ENCODE measurements at regions not wholly inside any gene's neighbourhood (a gene's known extent, or its start where the extent isn't known, plus 50 kb on each side); places are given as distances from the start of the nearest gene placed in this dataset.
"Not testable (repeated sequence)": the region's sequence is repeated elsewhere in the genome, so short reads cannot be mapped to it uniquely, and the experiment has no call there.

- no peak for DNase-seq
Observed at GRCh38 chr6:95867205-95867604, 148.6 kb upstream of the FUT9 start.

GRCh38 chr6:95877480-95877879 lies 138.3 kb upstream of the FUT9 start:
- DNase-seq, result no peak

GRCh38 chr6:95879856-95880255 lies 135.9 kb upstream of the FUT9 start:
- no peak for DNase-seq

GRCh38 chr6:95882371-95882770 lies 133.4 kb upstream of the FUT9 start:
- DNase-seq, result no peak

- DNase-seq, result not testable (repeated sequence)
Observed at GRCh38 chr6:95888711-95889110, 127.1 kb upstream of the FUT9 start.

GRCh38 chr6:95905132-95905531 lies 110.6 kb upstream of the FUT9 start:
- no peak for DNase-seq

GRCh38 chr6:95917034-95917433 lies 98.7 kb upstream of the FUT9 start:
- DNase-seq, result no peak

GRCh38 chr6:95923518-95923917 lies 92.3 kb upstream of the FUT9 start:
- no peak for DNase-seq

GRCh38 chr6:95935736-95936135 lies 80.0 kb upstream of the FUT9 start:
- DNase-seq, result no peak

GRCh38 chr6:95946906-95947305 lies 68.9 kb upstream of the FUT9 start:
- no peak for DNase-seq

- no peak for DNase-seq
Observed at GRCh38 chr6:95948324-95948723, 67.5 kb upstream of the FUT9 start.

- DNase-seq, result no peak
Observed at GRCh38 chr6:95949985-95950384, 65.8 kb upstream of the FUT9 start.

GRCh38 chr6:95958686-95959085 lies 57.1 kb upstream of the FUT9 start:
- no peak for DNase-seq

- DNase-seq, result no peak
Observed at GRCh38 chr6:95959261-95959660, 56.5 kb upstream of the FUT9 start.
